ENCODE measurements at regions not wholly inside any gene's neighbourhood (a gene's known extent, or its start where the extent isn't known, plus 50 kb on each side); places are given as distances from the start of the nearest gene placed in this dataset.

GRCh38 chr1:81509594-81509993 lies 291.1 kb upstream of the ADGRL2 start:
- TF ChIP-seq CTCF (IDR thresholded peaks at IDR 0.05) (no peak), POLR2A (IDR thresholded peaks at IDR 0.05) (no peak)

Measured in adrenal gland (tissue), 5 donors.